Fibroblast of lung (primary cell): ENCODE measurements at regions not wholly inside any gene's neighbourhood (a gene's known extent, or its start where the extent isn't known, plus 50 kb on each side); places are given as distances from the start of the nearest gene placed in this dataset.

Experiments
- DNase-seq, 2 donors: peaks; one replicate each; pipeline versions ENCODE4 v3.0.0 to v3.0.0-alpha.2; 2010; ENCODE audit warnings: low read depth in 2 of 2
- H2AFZ ChIP-seq: 2 replicates; pipeline ENCODE4 v1.5.1; 2012; ENCODE audit warnings: low read length, control low read depth, inconsistent platforms
- H3K27ac ChIP-seq: 2 replicates; pipeline ENCODE4 v1.5.1; 2011; ENCODE audit warnings: low read length, control low read depth; ENCODE audit not compliant: insufficient read depth
- H3K27me3 ChIP-seq: 2 replicates; pipeline ENCODE4 v1.5.1; 2011; ENCODE audit warnings: mild to moderate bottlenecking, low read length; ENCODE audit not compliant: control insufficient read depth, insufficient read depth
- H3K36me3 ChIP-seq: 2 replicates; pipeline ENCODE4 v1.5.1; 2011; ENCODE audit warnings: low read length; ENCODE audit not compliant: control insufficient read depth, insufficient read depth
- H3K4me1 ChIP-seq: 2 replicates; pipeline ENCODE4 v1.5.1; 2011; ENCODE audit warnings: low read length; ENCODE audit not compliant: control insufficient read depth, insufficient read depth; ENCODE audit errors: extremely low read depth
- H3K4me2 ChIP-seq: 2 replicates; pipeline ENCODE4 v1.5.1; 2011; ENCODE audit warnings: low read length, control low read depth; ENCODE audit not compliant: insufficient read depth; ENCODE audit errors: extremely low read depth
- H3K4me3 ChIP-seq, 4 experiments: fragments of 200-600 bp in 1 of 4; sonication (generic) in 1 of 4; replicated peaks in 1 of 4; 2 replicates each; pipeline ENCODE4 v1.5.1; 2011 to 2016; ENCODE audit warnings: low read length in 4 of 4, low read depth in 3 of 4, mild to moderate bottlenecking in 3 of 4, control low read depth in 2 of 4, inconsistent platforms in 1 of 4, mixed read lengths in 1 of 4; ENCODE audit not compliant: insufficient read depth in 1 of 4; ENCODE audit errors: control extremely low read depth in 1 of 4
- H3K79me2 ChIP-seq: 2 replicates; pipeline ENCODE4 v1.5.1; 2012; ENCODE audit warnings: mild to moderate bottlenecking, low read length, inconsistent platforms; ENCODE audit not compliant: control insufficient read depth, insufficient read depth
- H3K9ac ChIP-seq: 2 replicates; pipeline ENCODE4 v1.5.1; 2011; ENCODE audit warnings: mild to moderate bottlenecking, low read length, control low read depth; ENCODE audit not compliant: insufficient read depth
- H3K9me3 ChIP-seq: 2 replicates; pipeline ENCODE4 v1.5.1; 2012; ENCODE audit warnings: low read depth, low read length; ENCODE audit not compliant: control insufficient read depth, insufficient read depth
- H4K20me1 ChIP-seq: 2 replicates; pipeline ENCODE4 v1.5.1; 2011; ENCODE audit warnings: low read length; ENCODE audit not compliant: control insufficient read depth, insufficient read depth; ENCODE audit errors: extremely low read depth
- CTCF ChIP-seq, 2 donors: IDR thresholded peaks in 1 of 2; conservative IDR thresholded peaks in 1 of 2; 1 replicate in 1 of 2; 2 replicates in 1 of 2; pipeline ENCODE4 v1.5.1; 2011 to 2012; ENCODE audit warnings: low read length in 2 of 2, control low read depth in 1 of 2, inconsistent platforms in 1 of 2, low read depth in 1 of 2, mild to moderate bottlenecking in 1 of 2
- EZH2 ChIP-seq: IDR thresholded peaks from 2 replicates; pipeline ENCODE4 v1.5.1; 2012; ENCODE audit warnings: low read length, control low read depth, mild to moderate bottlenecking; ENCODE audit errors: missing control alignments

- Histone ChIP-seq H3K79me2 (no peaks in the 10 kb centered on the region), H3K4me1 (no peaks in the 10 kb centered on the region), H3K4me3 (no peak overlapping the region), H4K20me1 (no peaks in the 10 kb centered on the region), H2AFZ (no peak overlapping the region), H3K4me2 (no peak overlapping the region), H3K9me3 (no peaks in the 10 kb centered on the region), H3K9ac (no peak overlapping the region), H3K27ac (no peak overlapping the region), H3K36me3 (no peaks in the 10 kb centered on the region), H3K27me3 (no peaks in the 10 kb centered on the region)
- DNase-seq: no peak
- no peak for TF ChIP-seq CTCF (conservative IDR thresholded peaks at IDR 0.05 in 1 of 2, IDR thresholded peaks at IDR 0.05 in 1 of 2; ENCODE audit: low read depth in 1 of 2, low read length in 2 of 2)
- no peak for TF ChIP-seq EZH2
Observed at GRCh38 chr5:53179691-53180090, 70.1 kb upstream of the MOCS2 start.

GRCh38 chr5:53180538-53180937, 71.0 kb upstream of the MOCS2 start:
- H3K4me3 ChIP-seq: no peak overlapping the region
- H3K79me2 ChIP-seq: no peaks in the 10 kb centered on the region
- no peak overlapping the region for H2AFZ ChIP-seq
- TF ChIP-seq EZH2: no peak
- TF ChIP-seq CTCF (conservative IDR thresholded peaks at IDR 0.05 in 1 of 2, IDR thresholded peaks at IDR 0.05 in 1 of 2; ENCODE audit: low read depth in 1 of 2, low read length in 2 of 2): no peak
- no peak overlapping the region for H3K9ac ChIP-seq
- H3K4me2 ChIP-seq: no peak overlapping the region
- no peaks in the 10 kb centered on the region for H3K4me1 ChIP-seq
- DNase-seq: no peak
- H3K27ac ChIP-seq: no peak overlapping the region
- H4K20me1 ChIP-seq: no peaks in the 10 kb centered on the region
- no peaks in the 10 kb centered on the region for H3K27me3 ChIP-seq
- no peaks in the 10 kb centered on the region for H3K9me3 ChIP-seq
- H3K36me3 ChIP-seq: no peaks in the 10 kb centered on the region

- H3K27ac ChIP-seq: no peak overlapping the region
- no peaks in the 10 kb centered on the region for H3K36me3 ChIP-seq
- H4K20me1 ChIP-seq: no peaks in the 10 kb centered on the region
- no peaks in the 10 kb centered on the region for H3K27me3 ChIP-seq
- peak overlapping the region; percentile 24 for H2AFZ ChIP-seq
- H3K4me1 ChIP-seq: no peaks in the 10 kb centered on the region
- no peaks in the 10 kb centered on the region for H3K9me3 ChIP-seq
- peak in 1 of 2 donors; percentile 28 for DNase-seq
- H3K4me2 ChIP-seq: no peak overlapping the region
- TF ChIP-seq EZH2 (no peak), CTCF (conservative IDR thresholded peaks at IDR 0.05 in 1 of 2, IDR thresholded peaks at IDR 0.05 in 1 of 2; ENCODE audit: low read depth in 1 of 2, low read length in 2 of 2) (no peak)
- no peak overlapping the region for H3K4me3 ChIP-seq
- no peaks in the 10 kb centered on the region for H3K79me2 ChIP-seq
- H3K9ac ChIP-seq: no peak overlapping the region
Observed at GRCh38 chr5:53180991-53181390, 71.4 kb upstream of the MOCS2 start.
